Trophoblast cell (in vitro differentiated cells and primary cell): ENCODE measurements at regions not wholly inside any gene's neighbourhood (a gene's known extent, or its start where the extent isn't known, plus 50 kb on each side); places are given as distances from the start of the nearest gene placed in this dataset.
"Not testable (repeated sequence)": the region's sequence is repeated elsewhere in the genome, so short reads cannot be mapped to it uniquely, and the experiment has no call there.

ENCODE experiments used
- DNase-seq, 2 donors: peaks; one replicate each; pipeline ENCODE4 v3.0.0-alpha.2; 2016
- H2AFZ ChIP-seq: 2 replicates; pipeline ENCODE4 v1.6.1; 2013; ENCODE audit warnings: low read length, moderate library complexity, mild to moderate bottlenecking; ENCODE audit not compliant: insufficient read depth, poor library complexity
- H2AK5ac ChIP-seq: 2 replicates; pipeline ENCODE4 v1.6.1; 2013; ENCODE audit warnings: mild to moderate bottlenecking, low read length
- H2BK120ac ChIP-seq: 2 replicates; pipeline ENCODE4 v1.6.1; 2013; ENCODE audit warnings: low read length, mild to moderate bottlenecking, moderate library complexity; ENCODE audit not compliant: insufficient read depth, poor library complexity
- H2BK12ac ChIP-seq: 2 replicates; pipeline ENCODE4 v1.6.1; 2013; ENCODE audit warnings: mild to moderate bottlenecking, low read length, moderate library complexity
- H2BK5ac ChIP-seq: 2 replicates; pipeline ENCODE4 v1.6.1; 2013; ENCODE audit warnings: low read length, low read depth, moderate library complexity, mild to moderate bottlenecking; ENCODE audit not compliant: poor library complexity
- H3K14ac ChIP-seq: 2 replicates; pipeline ENCODE4 v1.6.1; 2013; ENCODE audit warnings: mild to moderate bottlenecking, low read length
- H3K18ac ChIP-seq: 2 replicates; pipeline ENCODE4 v1.6.1; 2013; ENCODE audit warnings: mild to moderate bottlenecking, low read length
- H3K23ac ChIP-seq: 2 replicates; pipeline ENCODE4 v1.6.1; 2013; ENCODE audit warnings: low read length
- H3K27ac ChIP-seq: 2 replicates; pipeline ENCODE4 v1.5.1; 2013; ENCODE audit warnings: low read depth, mild to moderate bottlenecking, inconsistent platforms, low read length, moderate library complexity
- H3K27me3 ChIP-seq: 2 replicates; pipeline ENCODE4 v1.6.1; 2013; ENCODE audit warnings: inconsistent platforms, mild to moderate bottlenecking, low read length, moderate library complexity; ENCODE audit not compliant: insufficient read depth
- H3K36me3 ChIP-seq, 2 experiments: 1 replicate in 1 of 2; 2 replicates in 1 of 2; pipeline ENCODE4 v1.6.1; 2013; ENCODE audit warnings: low read length in 2 of 2, mild to moderate bottlenecking in 2 of 2, moderate library complexity in 1 of 2; ENCODE audit not compliant: insufficient read depth in 2 of 2, control insufficient read depth in 1 of 2
- H3K4ac ChIP-seq: 2 replicates; pipeline ENCODE4 v1.6.1; 2013; ENCODE audit warnings: low read depth, mild to moderate bottlenecking, low read length, moderate library complexity
- H3K4me1 ChIP-seq, 2 experiments: 1 replicate in 1 of 2; 2 replicates in 1 of 2; pipeline ENCODE4 v1.6.1; 2013; ENCODE audit warnings: low read length in 2 of 2, mild to moderate bottlenecking in 2 of 2, moderate library complexity in 1 of 2; ENCODE audit not compliant: insufficient read depth in 2 of 2, control insufficient read depth in 1 of 2
- H3K4me2 ChIP-seq: 2 replicates; pipeline ENCODE4 v1.6.1; 2013; ENCODE audit warnings: inconsistent platforms, mild to moderate bottlenecking, low read length, moderate library complexity
- H3K4me3 ChIP-seq: 2 replicates; pipeline ENCODE4 v1.5.1; 2013; ENCODE audit warnings: mild to moderate bottlenecking, low read depth, low read length, inconsistent platforms
- H3K79me1 ChIP-seq: one replicate; pipeline ENCODE4 v1.6.1; 2013; ENCODE audit warnings: low read length
- H3K79me2 ChIP-seq: 2 replicates; pipeline ENCODE4 v1.6.1; 2013; ENCODE audit warnings: low read length, mild to moderate bottlenecking; ENCODE audit not compliant: control insufficient read depth, insufficient read depth, poor library complexity
- H3K9ac ChIP-seq: 2 replicates; pipeline ENCODE4 v1.6.1; 2013; ENCODE audit warnings: mild to moderate bottlenecking, low read length
- H3K9me3 ChIP-seq: 2 replicates; pipeline ENCODE4 v1.6.1; 2013; ENCODE audit warnings: low read depth, mild to moderate bottlenecking, control low read depth, inconsistent platforms, low read length; ENCODE audit not compliant: insufficient read depth
- H4K12ac ChIP-seq: 2 replicates; pipeline ENCODE4 v1.6.1; 2013; ENCODE audit warnings: low read depth, mild to moderate bottlenecking, low read length, moderate library complexity
- H4K8ac ChIP-seq: 2 replicates; pipeline ENCODE4 v1.6.1; 2013; ENCODE audit warnings: low read depth, mild to moderate bottlenecking, low read length, moderate library complexity
- H4K91ac ChIP-seq: one replicate; pipeline ENCODE4 v1.6.1; 2013; ENCODE audit warnings: low read depth, mild to moderate bottlenecking, low read length, moderate library complexity
- WGBS: extraction: QIAGEN DNeasy Blood & Tissue Kit; methylation state at CpG from one replicate; pipeline ENCODE4 v1.1.7; 2013; ENCODE audit warnings: missing lambda C conversion rate; ENCODE audit not compliant: insufficient read length, insufficient coverage; ENCODE audit errors: extremely low coverage; 5-methylcytosine and 5-hydroxymethylcytosine counted together

- Histone ChIP-seq H3K23ac (no peak overlapping the region), H3K4me2 (no peak overlapping the region), H3K18ac (no peak overlapping the region), H2AK5ac (no peak overlapping the region), H4K12ac (no peak overlapping the region), H3K36me3 (no peaks in the 10 kb centered on the region), H3K9me3 (no peaks in the 10 kb centered on the region), H4K91ac (no peak overlapping the region), H3K4me1 (no peaks in the 10 kb centered on the region), H2BK120ac (no peak overlapping the region), H4K8ac (no peak overlapping the region), H3K14ac (no peak overlapping the region), H3K79me1 (no peaks in the 10 kb centered on the region), H3K9ac (no peak overlapping the region), H2BK12ac (no peak overlapping the region), H2BK5ac (no peak overlapping the region), H3K27ac (no peak overlapping the region), H3K27me3 (no peaks in the 10 kb centered on the region), H2AFZ (no peak overlapping the region), H3K4me3 (no peak overlapping the region), H3K79me2 (no peaks in the 10 kb centered on the region), H3K4ac (no peak overlapping the region)
- no peak for DNase-seq
- WGBS: no CpG with 5 or more reads among the region's 3 CpGs
These were observed 52.0 kb downstream of the PRORP start for GRCh38 chr14:35174342-35174741.

- Histone ChIP-seq H4K8ac (no peak overlapping the region), H3K27ac (no peak overlapping the region), H3K79me1 (no peaks in the 10 kb centered on the region), H4K12ac (no peak overlapping the region), H2AK5ac (no peak overlapping the region), H3K9ac (no peak overlapping the region), H3K18ac (no peak overlapping the region), H2BK5ac (no peak overlapping the region), H3K9me3 (no peaks in the 10 kb centered on the region), H3K4me3 (no peak overlapping the region), H2AFZ (no peak overlapping the region), H2BK120ac (no peak overlapping the region), H4K91ac (no peak overlapping the region), H3K23ac (no peak overlapping the region), H3K4me1 (no peaks in the 10 kb centered on the region), H3K79me2 (no peaks in the 10 kb centered on the region), H3K4ac (no peak overlapping the region), H3K4me2 (no peak overlapping the region), H3K36me3 (no peaks in the 10 kb centered on the region), H3K14ac (no peak overlapping the region), H2BK12ac (no peak overlapping the region), H3K27me3 (no peaks in the 10 kb centered on the region)
- no CpG with 5 or more reads among the region's 7 CpGs for WGBS
- DNase-seq: no peak
These were observed 57.8 kb downstream of the PRORP start for GRCh38 chr14:35180179-35180578.

- H3K4ac ChIP-seq, DNase-seq, H2BK5ac ChIP-seq, H3K18ac ChIP-seq, H3K14ac ChIP-seq, H3K27ac ChIP-seq, H3K4me3 ChIP-seq, H3K36me3 ChIP-seq, H4K91ac ChIP-seq, H2BK120ac ChIP-seq, H2AK5ac ChIP-seq, H4K12ac ChIP-seq, H2BK12ac ChIP-seq, H3K4me2 ChIP-seq, H3K27me3 ChIP-seq, H3K79me1 ChIP-seq, H3K4me1 ChIP-seq, H2AFZ ChIP-seq, H3K9ac ChIP-seq, H3K9me3 ChIP-seq, H3K79me2 ChIP-seq, H3K23ac ChIP-seq, H4K8ac ChIP-seq: not testable (repeated sequence)
These were observed 62.5 kb downstream of the PRORP start for GRCh38 chr14:35184891-35185290.

- Histone ChIP-seq H3K18ac (no peak overlapping the region), H3K79me2 (no peaks in the 10 kb centered on the region), H2BK5ac (no peak overlapping the region), H2AFZ (no peak overlapping the region), H2BK120ac (no peak overlapping the region), H3K27ac (no peak overlapping the region), H4K8ac (no peak overlapping the region), H3K4me2 (no peak overlapping the region), H4K91ac (no peak overlapping the region), H3K36me3 (peaks cover 0 to 4% of the 10 kb centered on the region in 2 experiments), H3K9ac (no peak overlapping the region), H4K12ac (no peak overlapping the region), H3K4me3 (no peak overlapping the region), H3K23ac (no peak overlapping the region), H3K79me1 (no peaks in the 10 kb centered on the region), H3K9me3 (no peaks in the 10 kb centered on the region), H3K14ac (no peak overlapping the region), H3K4ac (no peak overlapping the region), H2AK5ac (no peak overlapping the region), H3K27me3 (no peaks in the 10 kb centered on the region), H2BK12ac (no peak overlapping the region), H3K4me1 (no peaks in the 10 kb centered on the region)
- no CpG with 5 or more reads among the region's 1 CpG for WGBS
- DNase-seq: no peak
These were observed 67.1 kb downstream of the PRORP start for GRCh38 chr14:35189422-35189821.

GRCh38 chr14:35193161-35193560 is 70.8 kb downstream of the PRORP start:
- Histone ChIP-seq H2BK12ac (no peak overlapping the region), H3K79me1 (no peaks in the 10 kb centered on the region), H3K9me3 (no peaks in the 10 kb centered on the region), H2AK5ac (no peak overlapping the region), H3K14ac (no peak overlapping the region), H3K9ac (no peak overlapping the region), H3K36me3 (peaks cover 0 to 4% of the 10 kb centered on the region in 2 experiments), H3K27ac (no peak overlapping the region), H3K23ac (no peak overlapping the region), H4K8ac (no peak overlapping the region), H2AFZ (no peak overlapping the region), H3K4me3 (no peak overlapping the region), H3K4ac (no peak overlapping the region), H2BK120ac (no peak overlapping the region), H3K27me3 (no peaks in the 10 kb centered on the region), H3K4me2 (no peak overlapping the region), H3K4me1 (no peaks in the 10 kb centered on the region), H4K12ac (no peak overlapping the region), H2BK5ac (no peak overlapping the region), H3K18ac (no peak overlapping the region), H3K79me2 (no peaks in the 10 kb centered on the region), H4K91ac (no peak overlapping the region)
- DNase-seq: no peak
